SK-N-SH treated with all-trans-retinoic acid at 6 μM for 48 hours (cell line): ENCODE measurements at regions not wholly inside any gene's neighbourhood (a gene's known extent, or its start where the extent isn't known, plus 50 kb on each side); places are given as distances from the start of the nearest gene placed in this dataset.

ENCODE experiments used
- ATAC-seq: fragments of 200-7000 bp; cut with Tn5 transposase; 3 replicates; pipeline ENCODE4 v1.9.1; 2020; ENCODE audit warnings: mild to moderate bottlenecking, moderate library complexity
- ARNTL ChIP-seq: fragments of 450-650 bp; formaldehyde crosslinking; IDR thresholded peaks from 2 replicates; pipeline ENCODE4 v1.5.0; 2020; ENCODE audit warnings: low read depth, mild to moderate bottlenecking, moderate library complexity, borderline replicate concordance
- BACH2 ChIP-seq: fragments of 250-450 bp; sonication (Bioruptor Pico); IDR thresholded peaks from 2 replicates; pipeline ENCODE4 v1.9.0; 2021; ENCODE audit warnings: mild to moderate bottlenecking, borderline replicate concordance
- CREB5 ChIP-seq: fragments of 250-450 bp; sonication (Bioruptor Pico); IDR thresholded peaks from 2 replicates; pipeline ENCODE4 v1.5.1; 2020; ENCODE audit warnings: low read depth, mild to moderate bottlenecking, moderate library complexity
- CSDC2 ChIP-seq: fragments of 250-450 bp; sonication (Bioruptor Pico); IDR thresholded peaks from 2 replicates; pipeline ENCODE4 v1.5.0; 2020; ENCODE audit warnings: mild to moderate bottlenecking, moderate library complexity
- CSRNP3 ChIP-seq: fragments of 250-450 bp; sonication (Bioruptor Pico); IDR thresholded peaks from 2 replicates; pipeline ENCODE4 v1.5.1; 2021; ENCODE audit warnings: mild to moderate bottlenecking, moderate library complexity
- ESRRG ChIP-seq: fragments of 250-450 bp; sonication (Bioruptor Pico); IDR thresholded peaks from 2 replicates; pipeline ENCODE4 v1.6.1; 2021; ENCODE audit warnings: mild to moderate bottlenecking
- GLIS3 ChIP-seq: fragments of 250-450 bp; sonication (Bioruptor Pico); IDR thresholded peaks from 2 replicates; pipeline ENCODE4 v1.5.0; 2020; ENCODE audit warnings: mild to moderate bottlenecking, moderate library complexity
- ISL1 ChIP-seq: fragments of 250-450 bp; sonication (Bioruptor Pico); IDR thresholded peaks from 2 replicates; pipeline ENCODE4 v2.1.2; 2022; ENCODE audit warnings: mild to moderate bottlenecking, moderate library complexity
- OSR1 ChIP-seq: fragments of 250-450 bp; sonication (Bioruptor Pico); IDR thresholded peaks from 2 replicates; pipeline ENCODE4 v1.8.0; 2022; ENCODE audit warnings: moderate library complexity, mild to moderate bottlenecking, inconsistent platforms
- PATZ1 ChIP-seq: fragments of 250-450 bp; sonication (Bioruptor Pico); IDR thresholded peaks from 2 replicates; pipeline ENCODE4 v1.8.0; 2020; ENCODE audit warnings: mild to moderate bottlenecking, moderate library complexity, borderline replicate concordance
- POU6F1 ChIP-seq: fragments of 250-450 bp; sonication (Bioruptor Pico); IDR thresholded peaks from 2 replicates; pipeline ENCODE4 v1.8.0; 2021; ENCODE audit warnings: low read depth, mild to moderate bottlenecking, moderate library complexity, borderline replicate concordance
- PPARA ChIP-seq: fragments of 250-450 bp; sonication (Bioruptor Pico); IDR thresholded peaks from 2 replicates; pipeline ENCODE4 v1.5.0; 2020; ENCODE audit warnings: mild to moderate bottlenecking, borderline replicate concordance
- RARB ChIP-seq: fragments of 250-450 bp; sonication (Bioruptor Pico); IDR thresholded peaks from 2 replicates; pipeline ENCODE4 v1.8.0; 2021; ENCODE audit warnings: mild to moderate bottlenecking, moderate library complexity
- SNAI2 ChIP-seq: fragments of 250-450 bp; sonication (Bioruptor Pico); IDR thresholded peaks from 2 replicates; pipeline ENCODE4 v1.5.0; 2020; ENCODE audit warnings: mild to moderate bottlenecking, moderate library complexity
- TCF4 ChIP-seq: fragments of 250-450 bp; sonication (Bioruptor Pico); IDR thresholded peaks from 2 replicates; pipeline ENCODE4 v1.8.0; 2021; ENCODE audit warnings: mild to moderate bottlenecking, moderate library complexity, borderline replicate concordance
- TSHZ2 ChIP-seq: fragments of 250-450 bp; sonication (Bioruptor Pico); IDR thresholded peaks from 2 replicates; pipeline ENCODE4 v1.5.0; 2020; ENCODE audit warnings: mild to moderate bottlenecking, moderate library complexity
- ZC3H10 ChIP-seq: fragments of 250-450 bp; sonication (Bioruptor Pico); IDR thresholded peaks from 2 replicates; pipeline ENCODE4 v1.5.1; 2021; ENCODE audit warnings: mild to moderate bottlenecking, moderate library complexity
- ZFP3 ChIP-seq: fragments of 250-450 bp; sonication (Bioruptor Pico); IDR thresholded peaks from 2 replicates; pipeline ENCODE4 v1.5.0; 2020; ENCODE audit warnings: mild to moderate bottlenecking, moderate library complexity
- ZFP30 ChIP-seq: fragments of 450-650 bp; formaldehyde crosslinking; IDR thresholded peaks from 2 replicates; pipeline ENCODE4 v1.5.0; 2022; ENCODE audit warnings: mild to moderate bottlenecking, moderate library complexity
- ZNF565 ChIP-seq: fragments of 450-650 bp; formaldehyde crosslinking; conservative IDR thresholded peaks from 2 replicates; pipeline ENCODE4 v1.5.0; 2020; ENCODE audit warnings: low read depth, mild to moderate bottlenecking, moderate library complexity
- ZNF70 ChIP-seq: fragments of 450-650 bp; formaldehyde crosslinking; IDR thresholded peaks from 2 replicates; pipeline ENCODE4 v1.5.0; 2020; ENCODE audit warnings: mild to moderate bottlenecking, moderate library complexity
- ZNF8 ChIP-seq: fragments of 450-650 bp; formaldehyde crosslinking; IDR thresholded peaks from 2 replicates; pipeline ENCODE4 v1.5.0; 2020; ENCODE audit warnings: mild to moderate bottlenecking, moderate library complexity

- no peak for ATAC-seq
Measured at GRCh38 chr10:6891924-6892323, 311.8 kb upstream of the PRKCQ start.

GRCh38 chr10:6889718-6890117 is 309.6 kb upstream of the PRKCQ start:
- TF ChIP-seq GLIS3 (CRISPR knock-in tag): no peak
- no peak for TF ChIP-seq ZFP3 (CRISPR knock-in tag)
- TF ChIP-seq CSDC2 (CRISPR knock-in tag): no peak
- no peak for TF ChIP-seq PPARA (CRISPR knock-in tag)
- TF ChIP-seq ARNTL: no peak
- TF ChIP-seq RARB: no peak
- no peak for TF ChIP-seq TCF4 (CRISPR knock-in tag)
- TF ChIP-seq CSRNP3: no peak
- TF ChIP-seq ZNF8 (CRISPR knock-in tag): no peak

More at GRCh38 chr10:6891924-6892323, 311.8 kb upstream of the PRKCQ start:
- TF ChIP-seq TCF4 (CRISPR knock-in tag): no peak
- no peak for TF ChIP-seq ZNF8 (CRISPR knock-in tag)
- TF ChIP-seq CSRNP3: no peak
- TF ChIP-seq BACH2 (CRISPR knock-in tag): no peak
- no peak for TF ChIP-seq ZFP3 (CRISPR knock-in tag)
- TF ChIP-seq CSDC2 (CRISPR knock-in tag): no peak
- TF ChIP-seq ZNF565 (CRISPR knock-in tag): no peak
- no peak for TF ChIP-seq ZC3H10 (CRISPR knock-in tag)
- TF ChIP-seq PATZ1: no peak
- TF ChIP-seq OSR1 (CRISPR knock-in tag): no peak
- no peak for TF ChIP-seq ESRRG (CRISPR knock-in tag)
- TF ChIP-seq ARNTL: no peak
- TF ChIP-seq ZNF70 (CRISPR knock-in tag): no peak
- no peak for TF ChIP-seq GLIS3 (CRISPR knock-in tag)
- no peak for TF ChIP-seq RARB
- TF ChIP-seq PPARA (CRISPR knock-in tag): no peak
- TF ChIP-seq ZFP30: no peak
- TF ChIP-seq SNAI2: no peak

GRCh38 chr10:6888434-6888833 is 308.4 kb upstream of the PRKCQ start:
- no peak for ATAC-seq
- TF ChIP-seq ARNTL: no peak
- TF ChIP-seq ISL1 (CRISPR knock-in tag): no peak
- no peak for TF ChIP-seq POU6F1
- no peak for TF ChIP-seq GLIS3 (CRISPR knock-in tag)
- TF ChIP-seq CREB5 (CRISPR knock-in tag): no peak
- no peak for TF ChIP-seq PATZ1
- TF ChIP-seq SNAI2: no peak
- TF ChIP-seq TSHZ2 (CRISPR knock-in tag): no peak
- TF ChIP-seq ZNF565 (CRISPR knock-in tag): no peak
- TF ChIP-seq TCF4 (CRISPR knock-in tag): no peak
- TF ChIP-seq RARB: no peak

More at GRCh38 chr10:6889718-6890117, 309.6 kb upstream of the PRKCQ start:
- no peak for ATAC-seq
